Right lobe of liver (tissue), 4 donors: ENCODE measurements at regions not wholly inside any gene's neighbourhood (a gene's known extent, or its start where the extent isn't known, plus 50 kb on each side); places are given as distances from the start of the nearest gene placed in this dataset.

Experiments
- CTCF ChIP-seq, 4 donors: fragments of 200-600 bp in 3 of 4; fragments of 450-650 bp in 1 of 4; IDR thresholded peaks; one replicate each; pipeline versions ENCODE4 v1.5.1 to v1.8.0; 2016 to 2022; ENCODE audit warnings: antibody characterized with exemption in 4 of 4, mild to moderate bottlenecking in 2 of 4
- POLR2A ChIP-seq: fragments of 450-650 bp; IDR thresholded peaks from one replicate; pipeline ENCODE4 v1.6.1; 2017; ENCODE audit warnings: antibody characterized with exemption, mild to moderate bottlenecking
- donor health status: DM: no; HTN: no; CAD: no.
- donor health status: DM: no; HTN: no; CAD: no.
- donor health status: DM: no; HTN: yes; CAD: no.

DNA sequence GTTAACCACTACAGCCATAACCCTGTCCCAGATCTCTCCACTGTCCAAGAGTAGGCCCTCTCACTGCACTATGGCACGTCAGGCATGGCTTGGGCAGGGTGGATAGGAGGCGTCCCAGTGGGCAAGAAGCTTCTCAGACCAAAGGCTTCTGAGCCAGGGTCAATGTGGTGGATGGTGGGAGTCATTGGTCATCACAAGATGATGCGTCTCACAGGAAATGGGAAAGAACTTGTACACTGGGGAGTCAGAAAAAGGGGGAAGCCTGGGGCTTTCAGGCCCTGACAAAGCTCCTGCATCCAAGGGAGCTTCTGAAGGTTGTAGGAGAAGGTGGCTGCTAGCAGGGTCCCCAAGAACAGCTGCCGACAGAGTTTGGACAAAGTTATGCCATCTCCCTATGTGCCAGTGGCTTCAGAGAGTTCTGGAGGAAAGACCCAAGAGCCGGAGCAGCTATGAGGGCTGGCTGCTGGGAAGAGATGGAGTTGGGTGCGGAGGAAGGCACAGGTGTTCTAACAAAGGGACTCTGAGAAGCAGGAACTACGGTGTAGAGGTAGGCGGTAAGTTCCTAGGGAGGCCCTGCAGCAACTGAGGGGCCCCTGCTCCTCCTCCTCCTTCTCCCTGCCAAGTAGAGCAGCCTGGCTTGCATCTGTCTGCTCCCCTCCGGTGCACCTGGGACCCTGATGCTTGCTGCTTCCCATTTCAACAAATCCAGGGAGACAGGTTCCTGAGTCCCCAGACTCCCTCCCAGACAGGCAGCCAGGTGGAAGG is 81.1 kb downstream of the ARL6IP4 start:
- TF ChIP-seq CTCF (IDR thresholded peaks at IDR 0.05) (no peak), POLR2A (no peak)
